ENCODE measurements at regions not wholly inside any gene's neighbourhood (a gene's known extent, or its start where the extent isn't known, plus 50 kb on each side); places are given as distances from the start of the nearest gene placed in this dataset.

GRCh38 chr11:134920851-134921608 lies 509.0 kb upstream of the B3GAT1 start:
- H3K4me3 ChIP-seq (ENCODE audit: low read length): no peak overlapping the region
- no peak for TF ChIP-seq CTCF (conservative IDR thresholded peaks at IDR 0.05; ENCODE audit: low read depth, low read length)
- no peak for DNase-seq (ENCODE audit: low read depth)

GRCh38 chr11:134916421-134917213 lies 504.6 kb upstream of the B3GAT1 start:
- no peak overlapping the region for H3K4me3 ChIP-seq (ENCODE audit: low read length)
- no peak for TF ChIP-seq CTCF (conservative IDR thresholded peaks at IDR 0.05; ENCODE audit: low read depth, low read length)
- no peak for DNase-seq (ENCODE audit: low read depth)

GRCh38 chr11:134915881-134916280 lies 503.8 kb upstream of the B3GAT1 start:
- TF ChIP-seq CTCF (conservative IDR thresholded peaks at IDR 0.05; ENCODE audit: low read depth, low read length): no peak
- DNase-seq (ENCODE audit: low read depth): no peak
- no peak overlapping the region for H3K4me3 ChIP-seq (ENCODE audit: low read length)

- DNase-seq (ENCODE audit: low read depth): no peak
- TF ChIP-seq CTCF (conservative IDR thresholded peaks at IDR 0.05; ENCODE audit: low read depth, low read length): no peak
- no peak overlapping the region for H3K4me3 ChIP-seq (ENCODE audit: low read length)
Measured at GRCh38 chr11:134915212-134915611, 503.2 kb upstream of the B3GAT1 start.

- no peak overlapping the region for H3K4me3 ChIP-seq (ENCODE audit: low read length)
- no peak for DNase-seq (ENCODE audit: low read depth)
- TF ChIP-seq CTCF (conservative IDR thresholded peaks at IDR 0.05; ENCODE audit: low read depth, low read length): no peak
Measured at GRCh38 chr11:134913999-134914590, 502.1 kb upstream of the B3GAT1 start.

GRCh38 chr11:134913391-134913790 lies 501.3 kb upstream of the B3GAT1 start:
- H3K4me3 ChIP-seq (ENCODE audit: low read length): no peak overlapping the region
- no peak for DNase-seq (ENCODE audit: low read depth)
- TF ChIP-seq CTCF (conservative IDR thresholded peaks at IDR 0.05; ENCODE audit: low read depth, low read length): no peak
